Ramos (cell line): ENCODE measurements at regions not wholly inside any gene's neighbourhood (a gene's known extent, or its start where the extent isn't known, plus 50 kb on each side); places are given as distances from the start of the nearest gene placed in this dataset.

Experiments
- in situ Hi-C: fragments of 300-500 bp; cut with MboI; formaldehyde crosslinking; loops from one replicate; pipeline ENCODE4 v1.14.3; 2022; ENCODE audit warnings: low sequenced_read_pairs; ENCODE audit not compliant: unreplicated experiment

DNA sequence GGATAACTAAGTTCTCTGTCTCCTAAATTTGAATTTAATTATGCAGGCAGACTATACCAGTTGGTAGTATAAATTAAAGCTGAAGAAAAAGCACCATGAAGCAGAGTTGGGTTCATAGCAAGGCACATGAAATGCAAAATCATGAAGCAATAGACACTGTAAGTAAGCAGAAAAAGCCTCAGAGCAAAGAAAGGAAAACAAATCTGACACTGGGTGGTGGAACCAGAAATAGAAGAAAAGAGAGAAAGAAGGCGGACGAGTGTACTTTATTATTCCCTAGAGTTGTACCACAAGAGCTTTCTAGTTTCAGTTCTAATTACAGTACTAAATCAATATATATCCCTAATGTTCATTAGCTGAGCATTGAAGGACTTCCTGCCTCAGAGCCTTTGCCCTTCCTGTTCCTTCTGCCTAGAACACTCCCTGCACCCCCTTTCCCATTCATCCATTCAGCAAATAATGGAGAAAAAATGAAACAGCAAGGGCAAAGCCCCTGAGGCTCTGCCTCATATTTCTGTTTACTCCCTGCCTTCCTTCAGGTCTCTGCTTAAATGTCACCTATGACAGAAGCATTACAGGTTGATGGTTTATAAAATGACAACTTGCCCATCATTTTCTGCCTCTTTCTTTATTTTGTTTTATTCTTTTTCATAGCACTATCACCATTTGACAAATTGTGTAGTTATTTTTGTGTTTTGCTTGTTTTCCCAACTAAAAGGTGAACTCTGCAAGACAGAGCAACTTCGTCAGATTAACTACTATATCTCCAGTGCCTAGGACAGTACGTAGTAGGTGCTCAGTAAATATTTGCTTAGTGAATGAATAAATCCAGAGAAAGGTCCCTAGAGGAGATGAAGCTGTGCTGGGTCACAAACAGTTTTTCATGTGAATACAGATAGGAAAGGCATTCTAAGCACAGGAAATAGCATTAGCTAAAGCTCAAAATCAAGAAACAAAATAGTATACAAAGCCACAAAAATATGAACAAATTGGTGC lies 154.0 kb upstream of the RASGEF1B start:
- in situ Hi-C loops, result no loop called here

DNA sequence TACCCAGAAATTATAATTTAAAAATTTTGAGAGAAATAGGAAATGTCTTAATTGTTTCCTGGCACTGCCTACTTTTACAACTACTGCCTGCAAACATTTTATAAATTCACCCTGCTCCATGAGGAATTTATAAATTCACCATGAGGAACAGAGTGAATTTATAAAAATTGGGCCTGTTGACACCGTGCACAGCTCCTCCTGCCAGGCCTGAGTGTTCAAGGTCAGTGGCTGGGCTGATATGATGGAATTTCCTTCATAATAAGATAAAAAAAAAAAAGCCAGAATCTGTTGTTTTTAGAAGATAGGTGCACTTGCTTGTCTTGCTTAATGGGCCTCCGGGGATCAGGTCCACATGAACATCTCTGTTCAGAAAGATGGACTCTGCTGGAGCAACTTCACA lies 151.7 kb upstream of the RASGEF1B start:
- in situ Hi-C loops, result no loop called here

DNA sequence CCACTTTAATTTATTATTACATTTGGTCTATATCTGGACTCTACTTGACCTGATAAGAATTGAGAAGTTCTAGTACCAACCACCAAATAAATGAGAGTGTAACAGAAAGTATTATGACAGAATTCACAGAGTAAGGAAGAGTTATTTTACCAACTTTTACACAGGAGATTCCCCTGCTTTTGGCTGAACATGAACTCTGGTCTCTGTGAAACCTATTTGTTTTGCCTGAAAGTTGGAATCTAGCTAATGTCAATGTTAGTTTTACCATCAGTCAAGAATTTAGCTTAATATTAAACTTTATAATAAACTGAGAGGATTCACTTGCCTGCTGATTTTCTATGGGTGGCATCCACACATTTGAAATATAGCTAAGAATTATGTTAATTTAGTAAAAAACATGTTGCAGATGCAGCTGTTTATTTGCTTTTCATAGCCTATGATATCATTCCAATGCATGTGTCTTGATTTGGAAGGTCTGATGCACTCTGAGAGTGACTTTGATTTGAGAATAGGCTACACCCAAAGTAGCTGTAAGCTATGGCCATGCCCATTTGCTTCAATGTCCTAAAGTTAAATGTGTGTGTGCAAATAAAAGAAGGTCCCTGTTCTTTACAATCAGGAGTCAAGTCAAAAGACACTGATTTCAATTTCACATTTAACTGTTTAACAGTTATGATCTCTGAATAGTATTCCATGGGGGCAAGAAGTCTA lies 150.9 kb upstream of the RASGEF1B start:
- in situ Hi-C loops, result no loop called here

- in situ Hi-C loops, result no loop called here
Observed at GRCh38 chr4:81622028-81622427, 150.3 kb upstream of the RASGEF1B start.

DNA sequence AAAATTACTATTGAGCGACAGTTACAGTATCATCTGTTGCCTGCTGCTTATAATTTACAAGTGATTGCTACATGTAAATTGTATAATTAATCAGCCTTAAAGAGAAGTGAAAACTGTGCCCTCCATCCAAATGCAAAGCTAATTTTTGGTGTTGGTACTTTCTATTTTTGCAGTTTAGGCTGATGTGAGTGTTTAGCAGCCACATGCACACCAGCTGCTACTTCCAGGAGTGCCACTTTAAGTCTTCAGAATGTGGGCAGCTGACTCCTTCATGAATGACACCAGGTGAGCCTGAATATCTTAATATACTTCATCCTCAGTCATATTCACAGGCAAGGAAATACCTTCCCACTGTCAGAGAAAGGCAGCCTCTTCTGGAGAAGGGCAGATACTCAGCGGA lies 149.8 kb upstream of the RASGEF1B start:
- in situ Hi-C loops, result no loop called here

DNA sequence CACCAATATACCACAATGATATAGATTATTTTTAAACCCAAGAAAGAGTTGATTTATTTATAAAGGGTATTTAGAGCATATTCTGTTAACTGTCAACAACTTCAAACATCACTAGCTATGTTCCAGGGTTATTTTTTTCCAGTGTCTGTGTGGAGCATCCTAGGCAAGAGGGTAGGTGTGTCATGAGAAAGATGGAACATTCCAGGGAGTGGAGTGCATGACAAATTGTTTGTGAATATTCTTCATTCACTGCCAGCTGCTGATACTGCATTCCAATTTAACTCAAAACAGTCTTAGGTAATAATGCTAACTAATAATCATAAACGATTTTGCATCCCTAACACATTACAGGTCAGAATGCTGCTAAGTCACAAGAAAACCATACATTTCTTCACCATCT lies 148.7 kb upstream of the RASGEF1B start:
- in situ Hi-C loops, result no loop called here

- in situ Hi-C loops, result no loop called here
Observed at GRCh38 chr4:81617545-81617944, 145.8 kb upstream of the RASGEF1B start.

DNA sequence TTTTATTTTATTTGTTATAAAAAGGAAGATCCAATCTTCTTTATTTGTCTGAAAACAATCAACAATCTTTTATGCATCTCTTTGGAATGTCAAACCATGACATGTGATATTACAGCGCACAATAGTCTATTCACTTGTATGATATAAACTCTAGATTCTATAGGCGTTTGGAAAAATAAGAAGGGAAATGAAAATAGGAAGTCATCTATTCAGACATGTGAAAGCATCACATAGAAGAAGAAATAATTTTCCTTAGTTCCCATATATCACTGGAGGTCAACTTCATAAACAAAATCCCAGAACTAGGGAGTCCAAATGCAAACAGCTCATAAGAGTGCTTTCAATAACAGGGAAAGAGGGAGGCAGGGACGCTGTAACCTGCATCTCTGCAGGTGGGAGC lies 139.5 kb upstream of the RASGEF1B start:
- in situ Hi-C loops, result no loop called here

GRCh38 chr4:81609844-81610243 lies 138.1 kb upstream of the RASGEF1B start:
- in situ Hi-C loops, result no loop called here

DNA sequence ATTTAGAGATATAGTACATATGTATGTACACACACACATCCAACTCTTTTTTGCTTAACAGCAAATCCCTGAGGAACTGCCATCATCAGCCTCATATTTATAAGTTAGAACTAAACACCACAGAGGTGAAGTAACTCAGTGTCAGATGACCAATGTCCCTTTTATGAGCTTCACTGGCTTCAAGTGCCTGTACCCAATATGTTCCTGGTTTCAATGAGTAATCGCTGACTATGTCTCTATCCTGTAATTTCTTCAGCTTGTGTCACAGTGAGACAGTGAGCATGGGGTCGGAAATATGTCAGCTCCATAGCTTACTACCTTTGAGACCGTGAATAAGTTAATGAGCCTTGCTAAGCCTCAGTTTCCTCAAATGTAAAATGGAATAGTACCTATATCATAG lies 136.2 kb upstream of the RASGEF1B start:
- in situ Hi-C loops, result no loop called here

DNA sequence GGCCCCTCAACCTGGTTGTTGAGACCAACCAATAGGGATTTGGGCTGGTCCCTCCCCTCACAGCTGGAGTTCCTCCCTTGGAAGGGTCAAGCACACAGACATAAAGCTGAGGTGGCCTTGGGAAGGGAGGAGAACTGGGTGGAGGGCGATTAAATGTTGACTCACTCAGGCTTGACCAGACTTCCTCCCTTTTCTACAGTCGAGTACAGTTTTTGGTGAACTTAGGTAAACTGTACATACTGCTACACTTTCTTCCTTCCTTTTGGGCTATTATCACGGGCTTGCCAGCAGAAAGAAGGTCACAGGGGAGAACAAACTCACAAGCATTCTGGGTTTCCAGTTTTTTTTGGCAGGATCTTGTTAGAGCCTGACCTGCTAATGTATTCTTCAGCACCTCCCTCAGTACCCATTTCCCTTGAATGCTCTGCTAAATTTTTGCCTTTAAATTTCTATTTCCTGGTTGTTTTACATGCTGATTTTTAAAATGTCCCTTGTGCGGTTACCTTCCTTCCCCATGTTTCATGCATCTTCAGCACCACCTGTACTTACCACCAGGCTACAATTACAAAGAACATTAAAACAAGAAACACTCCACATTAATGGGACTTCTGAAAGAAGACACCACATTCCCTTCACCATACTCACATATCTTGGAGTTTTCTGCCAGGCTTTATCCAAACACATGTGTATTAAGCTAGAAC lies 135.2 kb upstream of the RASGEF1B start:
- in situ Hi-C loops, result no loop called here

GRCh38 chr4:81606166-81606565 lies 134.5 kb upstream of the RASGEF1B start:
- in situ Hi-C loops, result no loop called here

- in situ Hi-C loops, result no loop called here
Observed at GRCh38 chr4:81605271-81605670, 133.6 kb upstream of the RASGEF1B start.

DNA sequence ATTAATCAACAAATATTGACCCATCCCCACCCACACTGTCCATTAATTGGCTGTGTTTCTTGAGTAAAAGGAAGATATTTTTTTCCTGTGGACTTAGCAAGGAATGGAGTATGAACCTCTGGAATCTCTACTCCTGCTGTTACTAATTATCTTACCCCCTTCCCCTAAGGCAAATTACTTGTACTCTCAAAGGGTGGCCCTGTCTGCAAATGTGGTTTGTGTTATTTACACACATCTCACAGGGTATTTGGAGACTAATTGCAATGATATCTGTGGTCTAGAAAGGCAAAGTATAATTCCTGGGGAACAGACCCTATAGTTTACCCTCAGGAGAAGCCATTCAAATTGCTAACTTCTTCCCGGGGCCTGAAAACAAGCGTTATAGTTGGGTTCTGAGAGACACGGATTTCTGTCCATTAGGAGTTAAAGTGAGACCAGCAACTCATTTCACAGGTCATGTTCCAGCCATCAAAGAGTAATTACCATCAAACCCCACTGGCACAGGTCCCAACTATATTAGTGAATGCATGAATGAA lies 133.0 kb upstream of the RASGEF1B start:
- in situ Hi-C loops, result no loop called here

- in situ Hi-C loops, result no loop called here
Observed at GRCh38 chr4:81602854-81603253, 131.1 kb upstream of the RASGEF1B start.

- in situ Hi-C loops, result no loop called here
Observed at GRCh38 chr4:81601358-81601694, 129.6 kb upstream of the RASGEF1B start.

- in situ Hi-C loops, result no loop called here
Observed at GRCh38 chr4:81600520-81601357, 129.0 kb upstream of the RASGEF1B start.

- in situ Hi-C loops, result no loop called here
Observed at GRCh38 chr4:81599742-81600380, 128.2 kb upstream of the RASGEF1B start.
